Astrocyte (in vitro differentiated cells and primary cell): ENCODE measurements at regions not wholly inside any gene's neighbourhood (a gene's known extent, or its start where the extent isn't known, plus 50 kb on each side); places are given as distances from the start of the nearest gene placed in this dataset.

Experiments
- DNase-seq: peaks from one replicate; pipeline ENCODE4 v3.0.0-alpha.2; 2010; ENCODE audit warnings: low read depth
- FAIRE-seq: peaks from 2 replicates; lab custom pipeline; 2011; peaks lifted over from hg19 to GRCh38; lab: Jason Lieb, UNC
- H2AFZ ChIP-seq: 2 replicates; pipeline ENCODE4 v1.6.0; 2012; ENCODE audit warnings: low read depth, low read length, inconsistent platforms
- H3K27ac ChIP-seq: 2 replicates; pipeline ENCODE4 v1.5.1; 2011; ENCODE audit warnings: low read depth, low read length, inconsistent platforms
- H3K27me3 ChIP-seq: 2 replicates; pipeline ENCODE4 v1.6.0; 2011; ENCODE audit warnings: low read length, inconsistent platforms; ENCODE audit not compliant: insufficient read depth
- H3K36me3 ChIP-seq: 2 replicates; pipeline ENCODE4 v1.5.1; 2011; ENCODE audit warnings: low read length, inconsistent platforms; ENCODE audit not compliant: insufficient read depth
- H3K4me1 ChIP-seq: 2 replicates; pipeline ENCODE4 v1.5.1; 2011; ENCODE audit warnings: low read length, inconsistent platforms; ENCODE audit not compliant: insufficient read depth
- H3K4me2 ChIP-seq: 2 replicates; pipeline ENCODE4 v1.6.0; 2012; ENCODE audit warnings: low read length, inconsistent platforms
- H3K4me3 ChIP-seq: 2 replicates; pipeline ENCODE4 v1.5.1; 2011; ENCODE audit warnings: low read depth, mild to moderate bottlenecking, low read length, inconsistent platforms; ENCODE audit not compliant: insufficient read depth
- H3K79me2 ChIP-seq: 2 replicates; pipeline ENCODE4 v1.6.0; 2012; ENCODE audit warnings: mild to moderate bottlenecking, low read length, inconsistent platforms; ENCODE audit not compliant: insufficient read depth
- H3K9ac ChIP-seq: 2 replicates; pipeline ENCODE4 v1.6.0; 2012; ENCODE audit warnings: mild to moderate bottlenecking, low read length, inconsistent platforms
- H3K9me3 ChIP-seq: 2 replicates; pipeline ENCODE4 v1.5.1; 2012; ENCODE audit warnings: low read depth, mild to moderate bottlenecking, low read length, inconsistent platforms; ENCODE audit not compliant: insufficient read depth
- H4K20me1 ChIP-seq: 2 replicates; pipeline ENCODE4 v1.6.0; 2012; ENCODE audit warnings: low read length, inconsistent platforms; ENCODE audit not compliant: insufficient read depth
- H3K27ac Mint-ChIP-seq: one replicate; pipeline ENCODE4 v1.8.0; 2021; ENCODE audit warnings: mild to moderate bottlenecking, mixed read lengths; ENCODE audit not compliant: unreplicated experiment
- H3K27me3 Mint-ChIP-seq: one replicate; pipeline ENCODE4 v1.8.0; 2021; ENCODE audit warnings: low read depth, mixed read lengths; ENCODE audit not compliant: unreplicated experiment
- H3K36me3 Mint-ChIP-seq: one replicate; pipeline ENCODE4 v1.8.0; 2021; ENCODE audit warnings: low read depth, mixed read lengths; ENCODE audit not compliant: unreplicated experiment
- H3K4me1 Mint-ChIP-seq: one replicate; pipeline ENCODE4 v1.8.0; 2021; ENCODE audit warnings: low read depth, mixed read lengths; ENCODE audit not compliant: unreplicated experiment
- H3K4me3 Mint-ChIP-seq: one replicate; pipeline ENCODE4 v1.8.0; 2021; ENCODE audit warnings: mild to moderate bottlenecking, moderate library complexity, mixed read lengths; ENCODE audit not compliant: unreplicated experiment
- H3K9me3 Mint-ChIP-seq: one replicate; pipeline ENCODE4 v1.8.0; 2021; ENCODE audit warnings: mild to moderate bottlenecking, mixed read lengths; ENCODE audit not compliant: unreplicated experiment
- CTCF ChIP-seq: IDR thresholded peaks from 2 replicates; pipeline ENCODE4 v1.5.1; 2011; ENCODE audit warnings: low read depth, mild to moderate bottlenecking, inconsistent platforms, low read length, moderate library complexity; ENCODE audit not compliant: insufficient read depth
- EZH2 ChIP-seq: IDR thresholded peaks from 2 replicates; pipeline ENCODE4 v1.6.1; 2012; ENCODE audit warnings: mild to moderate bottlenecking, low read length, inconsistent platforms; ENCODE audit not compliant: insufficient read depth

DNA sequence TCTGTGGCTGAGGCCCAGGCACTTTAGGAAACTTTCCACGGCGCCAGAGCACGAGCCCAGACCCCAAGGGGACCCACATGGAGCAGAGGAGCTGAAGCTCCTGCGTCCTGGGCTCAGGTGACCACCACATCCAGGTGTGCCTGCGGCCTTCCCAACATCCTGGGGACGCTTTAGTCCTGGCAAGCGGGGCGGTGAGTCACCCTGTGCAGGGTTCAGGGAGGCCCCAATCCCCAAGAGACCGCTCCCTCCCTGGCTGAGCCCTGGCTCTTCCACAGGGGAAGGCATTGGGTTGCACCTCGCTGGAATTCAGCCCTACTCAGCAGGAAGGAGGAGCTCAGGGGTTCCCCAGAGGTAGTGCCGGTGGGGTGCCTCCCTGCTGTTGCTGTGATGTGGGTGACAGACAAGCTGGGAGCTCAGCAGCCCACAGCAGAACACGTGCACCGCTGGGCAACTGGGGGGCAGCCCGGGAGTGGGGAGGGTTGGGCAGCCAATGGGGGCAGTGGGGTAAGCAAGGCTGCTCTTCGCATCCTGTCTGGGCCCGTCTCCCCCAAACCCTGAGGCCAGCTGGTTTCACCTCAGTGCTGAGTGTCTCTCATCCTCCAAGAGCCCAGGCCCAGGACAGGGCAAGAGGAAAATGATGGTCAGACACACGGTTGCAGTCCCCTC is 802.8 kb downstream of the BRD1 start:
- H3K79me2 ChIP-seq = no peaks in the 10 kb centered on the region
- no peaks in the 10 kb centered on the region for H3K9me3 ChIP-seq
- DNase-seq (no peak), FAIRE-seq (no peak)
- TF ChIP-seq CTCF (no peak), EZH2 (no peak)
- Mint-ChIP-seq H3K9me3 (no peaks in the 10 kb centered on the region), H3K4me3 (no peak overlapping the region), H3K27me3 (peaks cover 52% of the 10 kb centered on the region), H3K36me3 (no peaks in the 10 kb centered on the region), H3K27ac (no peak overlapping the region), H3K4me1 (no peaks in the 10 kb centered on the region)
- no peak overlapping the region for H2AFZ ChIP-seq
- no peak overlapping the region for H3K4me3 ChIP-seq
- no peaks in the 10 kb centered on the region for H3K4me1 ChIP-seq
- no peak overlapping the region for H3K4me2 ChIP-seq
- no peaks in the 10 kb centered on the region for H4K20me1 ChIP-seq
- H3K36me3 ChIP-seq = no peaks in the 10 kb centered on the region
- H3K27me3 ChIP-seq = no peaks in the 10 kb centered on the region
- H3K9ac ChIP-seq = no peak overlapping the region
- H3K27ac ChIP-seq = no peak overlapping the region

DNA sequence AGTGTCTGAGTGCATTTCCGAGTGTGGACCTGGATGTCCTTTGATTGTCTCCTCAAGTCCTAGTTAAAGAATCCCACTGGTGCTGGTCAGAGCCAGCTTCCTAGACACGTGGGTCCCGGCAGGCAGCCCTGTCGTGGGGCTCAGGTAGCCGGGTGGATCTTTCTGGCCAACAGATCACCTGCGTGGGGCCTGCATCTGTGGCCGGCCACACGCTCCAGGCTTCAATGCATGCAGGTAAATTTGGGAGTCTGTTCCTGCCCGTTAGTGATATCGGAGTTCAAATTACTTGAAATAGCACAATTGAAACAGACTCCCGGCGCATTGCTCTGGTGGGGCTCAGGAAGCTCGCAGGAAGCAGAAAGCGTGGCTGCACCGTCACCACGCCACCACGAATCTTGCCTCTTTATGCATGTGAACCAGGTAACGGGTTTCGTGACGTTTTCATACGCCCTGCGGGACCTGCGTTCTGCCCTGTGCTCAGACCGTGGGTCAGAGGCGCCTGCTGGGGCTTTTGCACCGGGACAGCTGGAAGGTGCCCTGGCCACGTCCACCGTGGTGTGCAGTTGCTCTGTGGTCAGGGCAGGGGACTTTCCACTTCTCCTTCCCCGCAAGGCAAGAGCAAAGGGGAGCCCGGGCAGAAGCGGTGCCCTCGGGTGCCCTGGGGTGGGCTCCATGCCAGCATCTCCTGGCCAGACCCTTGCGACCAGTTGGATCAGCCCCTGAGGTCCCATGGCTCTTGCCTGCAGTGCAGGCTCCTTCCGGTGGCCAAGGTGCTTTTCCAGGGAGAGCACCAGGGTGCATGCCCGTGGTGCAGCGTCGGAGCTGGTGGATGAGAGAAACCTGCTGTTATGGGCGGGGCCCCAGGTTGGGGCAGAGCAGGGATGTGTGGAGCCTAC is 803.5 kb downstream of the BRD1 start:
- no peaks in the 10 kb centered on the region for H3K9me3 Mint-ChIP-seq
- H3K4me2 ChIP-seq = no peak overlapping the region
- no peak for DNase-seq

More for the DNA sequence above, 803.5 kb downstream of the BRD1 start:
- Histone ChIP-seq H3K4me3 (no peak overlapping the region), H3K9me3 (no peaks in the 10 kb centered on the region), H2AFZ (no peak overlapping the region), H3K79me2 (no peaks in the 10 kb centered on the region), H3K36me3 (no peaks in the 10 kb centered on the region), H4K20me1 (no peaks in the 10 kb centered on the region), H3K27ac (no peak overlapping the region), H3K4me1 (no peaks in the 10 kb centered on the region), H3K9ac (no peak overlapping the region), H3K27me3 (no peaks in the 10 kb centered on the region)
- no peak overlapping the region for H3K4me3 Mint-ChIP-seq
- peaks cover 48% of the 10 kb centered on the region for H3K27me3 Mint-ChIP-seq
- no peaks in the 10 kb centered on the region for H3K36me3 Mint-ChIP-seq
- FAIRE-seq = no peak
- no peak overlapping the region for H3K27ac Mint-ChIP-seq
- no peaks in the 10 kb centered on the region for H3K4me1 Mint-ChIP-seq
- TF ChIP-seq EZH2 (no peak), CTCF (no peak)
